Psoas muscle (tissue), 7 donors: ENCODE measurements at regions not wholly inside any gene's neighbourhood (a gene's known extent, or its start where the extent isn't known, plus 50 kb on each side); places are given as distances from the start of the nearest gene placed in this dataset.

Experiments
- ATAC-seq, 4 donors: fragments of 200-7000 bp; cut with Tn5 transposase; one replicate each; pipeline ENCODE4 v1.9.1; 2020; ENCODE audit warnings: moderate library complexity in 3 of 4, mild to moderate bottlenecking in 2 of 4
- DNase-seq, 2 donors: peaks; one replicate each; pipeline ENCODE4 v3.0.0-alpha.2; 2020
- H3K27ac ChIP-seq: fragments of 200-600 bp; one replicate; pipeline ENCODE4 v1.8.0; 2022
- H3K27me3 ChIP-seq, 3 donors: fragments of 200-600 bp in 1 of 3; one replicate each; pipeline versions ENCODE4 v1.6.1 to v1.8.0; 2013 to 2022; ENCODE audit warnings: low read length in 2 of 3, mild to moderate bottlenecking in 2 of 3, moderate library complexity in 1 of 3; ENCODE audit not compliant: insufficient read depth in 3 of 3
- H3K36me3 ChIP-seq, 2 donors: fragments of 200-600 bp in 1 of 2; one replicate each; pipeline versions ENCODE4 v1.6.1 to v1.8.0; 2013 to 2022; ENCODE audit warnings: low read depth in 1 of 2, mild to moderate bottlenecking in 1 of 2, moderate library complexity in 1 of 2; ENCODE audit not compliant: insufficient read depth in 1 of 2
- H3K4me1 ChIP-seq: fragments of 200-600 bp; one replicate; pipeline ENCODE4 v1.8.0; 2022
- H3K4me3 ChIP-seq: fragments of 200-600 bp; one replicate; pipeline ENCODE4 v1.8.0; 2022; ENCODE audit warnings: mild to moderate bottlenecking
- H3K9me3 ChIP-seq: fragments of 200-600 bp; one replicate; pipeline ENCODE4 v1.8.0; 2022
- WGBS, 3 donors: extraction: QIAGEN DNeasy Blood & Tissue Kit; methylation state at CpG; one replicate each; pipeline versions ENCODE4 v1.1.6 to v1.1.7; 2013; 5-methylcytosine and 5-hydroxymethylcytosine counted together
- intact Hi-C, 2 donors: fragments of 100-400 bp; cut with DNase I; formaldehyde crosslinking; loops; one replicate each; pipeline versions ENCODE4 v1.11.0 to v1.14.2; 2022
- TF ChIP-seq, protein P1 (sequence below): fragments of 200-600 bp; IDR thresholded peaks from one replicate; pipeline ENCODE4 v1.8.0; 2022; ENCODE audit warnings: antibody characterized with exemption
- donor health status: healthy with polysubstance abuse.
- donor health status: DM: no; HTN: no; CAD: no; lungs with moderate emphysema.
- donor health status: Bipolar disorder and iron deficiency.
- donor health status: healthy.
- donor health status: DM: yes; HTN: yes; CAD: no.
- donor health status: DM: no; HTN: no; CAD: no.
- donor health status: DM: yes; HTN: yes; CAD: no.

- TF ChIP-seq, protein P1, sequence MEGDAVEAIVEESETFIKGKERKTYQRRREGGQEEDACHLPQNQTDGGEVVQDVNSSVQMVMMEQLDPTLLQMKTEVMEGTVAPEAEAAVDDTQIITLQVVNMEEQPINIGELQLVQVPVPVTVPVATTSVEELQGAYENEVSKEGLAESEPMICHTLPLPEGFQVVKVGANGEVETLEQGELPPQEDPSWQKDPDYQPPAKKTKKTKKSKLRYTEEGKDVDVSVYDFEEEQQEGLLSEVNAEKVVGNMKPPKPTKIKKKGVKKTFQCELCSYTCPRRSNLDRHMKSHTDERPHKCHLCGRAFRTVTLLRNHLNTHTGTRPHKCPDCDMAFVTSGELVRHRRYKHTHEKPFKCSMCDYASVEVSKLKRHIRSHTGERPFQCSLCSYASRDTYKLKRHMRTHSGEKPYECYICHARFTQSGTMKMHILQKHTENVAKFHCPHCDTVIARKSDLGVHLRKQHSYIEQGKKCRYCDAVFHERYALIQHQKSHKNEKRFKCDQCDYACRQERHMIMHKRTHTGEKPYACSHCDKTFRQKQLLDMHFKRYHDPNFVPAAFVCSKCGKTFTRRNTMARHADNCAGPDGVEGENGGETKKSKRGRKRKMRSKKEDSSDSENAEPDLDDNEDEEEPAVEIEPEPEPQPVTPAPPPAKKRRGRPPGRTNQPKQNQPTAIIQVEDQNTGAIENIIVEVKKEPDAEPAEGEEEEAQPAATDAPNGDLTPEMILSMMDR, result no peak
- H3K4me3 ChIP-seq, result no peak overlapping the region
- H3K27ac ChIP-seq, result no peak overlapping the region
- DNase-seq, result no peak
- H3K36me3 ChIP-seq, result no peaks in the 10 kb centered on the region
- H3K27me3 ChIP-seq, result no peaks in the 10 kb centered on the region
- intact Hi-C loops, result no loop called here
- ATAC-seq, result no peak
- no peaks in the 10 kb centered on the region for H3K4me1 ChIP-seq
- H3K9me3 ChIP-seq, result no peaks in the 10 kb centered on the region
Measured at GRCh38 chr18:60936101-60936500, 397.1 kb upstream of the CDH20 start.

DNA sequence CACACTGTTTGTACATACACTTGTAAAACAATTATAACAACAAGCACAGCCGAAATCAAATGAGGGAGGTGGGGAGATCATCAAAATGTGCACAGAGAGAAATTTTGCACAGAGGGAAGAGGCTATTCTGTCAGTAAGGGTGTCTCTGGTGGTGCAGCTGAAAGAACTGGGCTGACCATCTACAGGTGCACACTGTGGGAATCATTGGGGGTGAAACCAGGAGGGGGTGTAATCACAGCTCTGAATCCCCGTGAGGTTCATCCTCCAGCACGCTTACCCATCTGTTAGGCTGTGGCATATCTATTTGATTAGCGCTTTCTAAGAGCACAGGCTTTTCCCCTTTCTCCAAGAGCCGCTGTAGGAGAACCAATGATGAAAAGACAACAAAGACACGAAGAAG lies 389.9 kb upstream of the CDH20 start:
- DNase-seq, result no peak
- Histone ChIP-seq H3K36me3 (no peaks in the 10 kb centered on the region), H3K4me3 (no peak overlapping the region), H3K4me1 (no peaks in the 10 kb centered on the region), H3K27me3 (no peaks in the 10 kb centered on the region), H3K9me3 (no peaks in the 10 kb centered on the region), H3K27ac (no peak overlapping the region)
- 80 to 87% (median 84%) methylated on average over 6 of the region's 6 CpGs for WGBS, 3 donors
- intact Hi-C loops, result no loop called here
- ATAC-seq, result no peak
- TF ChIP-seq, protein P1, result no peak

DNA sequence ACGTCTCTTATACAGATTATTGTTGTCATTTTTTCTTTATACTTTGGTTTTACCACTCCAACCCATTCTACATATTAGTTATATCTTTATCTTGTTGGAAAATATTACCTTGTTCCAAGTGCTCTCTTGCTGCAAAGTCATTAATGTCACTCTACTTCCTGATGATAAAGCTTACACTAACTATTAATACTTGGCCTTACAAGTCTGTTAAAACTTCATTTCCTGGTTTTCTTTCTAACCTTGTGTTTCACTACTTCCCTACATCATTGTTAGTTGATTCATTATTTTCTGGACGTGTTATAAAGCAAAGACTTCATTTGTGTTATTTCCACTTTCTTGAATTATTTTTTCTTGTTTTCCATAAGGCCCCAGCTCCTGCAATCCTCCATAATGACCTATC lies 382.6 kb upstream of the CDH20 start:
- TF ChIP-seq, protein P1, result no peak
- no peak for DNase-seq
- 52 to 65% (median 62%) methylated on average over 2 of the region's 2 CpGs for WGBS, 3 donors
- Histone ChIP-seq H3K27me3 (no peaks in the 10 kb centered on the region), H3K4me3 (no peak overlapping the region), H3K9me3 (no peaks in the 10 kb centered on the region), H3K4me1 (no peaks in the 10 kb centered on the region), H3K36me3 (no peaks in the 10 kb centered on the region), H3K27ac (no peak overlapping the region)
- ATAC-seq, result no peak
- intact Hi-C loops, result no loop called here

GRCh38 chr18:60951091-60951490 lies 382.1 kb upstream of the CDH20 start:
- H3K27ac ChIP-seq, result no peak overlapping the region
- H3K36me3 ChIP-seq, result no peaks in the 10 kb centered on the region
- H3K4me3 ChIP-seq, result no peak overlapping the region
- no peak for ATAC-seq
- H3K9me3 ChIP-seq, result no peaks in the 10 kb centered on the region
- TF ChIP-seq, protein P1, result no peak
- DNase-seq, result no peak
- intact Hi-C loops, result no loop called here
- no peaks in the 10 kb centered on the region for H3K4me1 ChIP-seq
- WGBS, 3 donors, result 87 to 94% (median 92%) methylated on average over 2 of the region's 2 CpGs
- H3K27me3 ChIP-seq, result no peaks in the 10 kb centered on the region

GRCh38 chr18:60962625-60963024 lies 370.6 kb upstream of the CDH20 start:
- no peaks in the 10 kb centered on the region for H3K4me1 ChIP-seq
- intact Hi-C loops, result no loop called here
- DNase-seq, result no peak
- TF ChIP-seq, protein P1, result no peak
- no peaks in the 10 kb centered on the region for H3K9me3 ChIP-seq
- ATAC-seq, result no peak
- WGBS, 3 donors, result 47 to 59% (median 59%) methylated on average over 2 of the region's 2 CpGs
- H3K27me3 ChIP-seq, result no peaks in the 10 kb centered on the region
- no peak overlapping the region for H3K27ac ChIP-seq
- H3K4me3 ChIP-seq, result no peak overlapping the region
- H3K36me3 ChIP-seq, result no peaks in the 10 kb centered on the region
